GM12873 (cell line): ENCODE measurements at regions not wholly inside any gene's neighbourhood (a gene's known extent, or its start where the extent isn't known, plus 50 kb on each side); places are given as distances from the start of the nearest gene placed in this dataset.

Source experiments
- TF ChIP-seq, protein P1 (sequence below): IDR thresholded peaks from 2 replicates; pipeline ENCODE4 v1.5.1; 2012; ENCODE audit warnings: low read depth, mild to moderate bottlenecking, moderate library complexity, low read length, control low read depth; ENCODE audit not compliant: insufficient read depth; ENCODE audit errors: missing control alignments

DNA sequence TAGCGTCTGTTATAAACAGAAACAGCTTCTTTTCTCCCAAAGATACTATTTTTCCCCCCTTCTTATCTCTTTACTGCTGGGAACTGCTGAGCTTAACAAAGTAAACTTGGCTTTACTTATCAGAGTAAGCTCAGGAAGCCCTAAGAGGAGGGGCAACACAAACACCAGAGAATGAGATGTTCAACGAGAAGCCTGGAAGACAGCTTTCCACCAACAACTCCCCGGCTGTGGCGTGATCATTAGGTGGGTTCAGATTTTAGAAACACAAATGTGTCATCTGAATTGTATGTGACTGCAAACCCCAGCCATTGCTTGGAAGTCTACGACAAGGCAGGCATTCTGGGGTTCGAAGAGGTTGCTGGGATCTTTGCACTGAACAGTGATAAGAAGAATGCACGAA is 181.2 kb upstream of the ESRRG start:
- TF ChIP-seq, protein P1, sequence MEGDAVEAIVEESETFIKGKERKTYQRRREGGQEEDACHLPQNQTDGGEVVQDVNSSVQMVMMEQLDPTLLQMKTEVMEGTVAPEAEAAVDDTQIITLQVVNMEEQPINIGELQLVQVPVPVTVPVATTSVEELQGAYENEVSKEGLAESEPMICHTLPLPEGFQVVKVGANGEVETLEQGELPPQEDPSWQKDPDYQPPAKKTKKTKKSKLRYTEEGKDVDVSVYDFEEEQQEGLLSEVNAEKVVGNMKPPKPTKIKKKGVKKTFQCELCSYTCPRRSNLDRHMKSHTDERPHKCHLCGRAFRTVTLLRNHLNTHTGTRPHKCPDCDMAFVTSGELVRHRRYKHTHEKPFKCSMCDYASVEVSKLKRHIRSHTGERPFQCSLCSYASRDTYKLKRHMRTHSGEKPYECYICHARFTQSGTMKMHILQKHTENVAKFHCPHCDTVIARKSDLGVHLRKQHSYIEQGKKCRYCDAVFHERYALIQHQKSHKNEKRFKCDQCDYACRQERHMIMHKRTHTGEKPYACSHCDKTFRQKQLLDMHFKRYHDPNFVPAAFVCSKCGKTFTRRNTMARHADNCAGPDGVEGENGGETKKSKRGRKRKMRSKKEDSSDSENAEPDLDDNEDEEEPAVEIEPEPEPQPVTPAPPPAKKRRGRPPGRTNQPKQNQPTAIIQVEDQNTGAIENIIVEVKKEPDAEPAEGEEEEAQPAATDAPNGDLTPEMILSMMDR, result no peak

DNA sequence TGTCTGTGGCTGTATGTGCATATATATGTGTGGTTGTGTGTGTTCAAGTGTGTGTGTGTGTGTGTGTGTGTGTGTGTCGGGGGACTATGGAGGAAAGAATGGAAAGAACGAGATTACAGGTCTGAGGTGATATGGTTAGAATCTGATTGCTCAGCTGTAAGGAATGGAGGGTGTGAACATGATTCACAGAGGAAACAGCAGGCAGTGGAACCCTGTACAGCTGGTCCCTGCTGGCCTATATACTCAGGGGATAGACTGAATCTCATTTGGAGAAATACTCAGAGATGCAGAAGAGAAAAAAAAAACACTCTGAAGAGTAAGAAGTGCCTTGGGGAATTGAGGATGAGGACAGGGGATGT is 180.1 kb upstream of the ESRRG start:
- TF ChIP-seq, protein P1, result no peak

DNA sequence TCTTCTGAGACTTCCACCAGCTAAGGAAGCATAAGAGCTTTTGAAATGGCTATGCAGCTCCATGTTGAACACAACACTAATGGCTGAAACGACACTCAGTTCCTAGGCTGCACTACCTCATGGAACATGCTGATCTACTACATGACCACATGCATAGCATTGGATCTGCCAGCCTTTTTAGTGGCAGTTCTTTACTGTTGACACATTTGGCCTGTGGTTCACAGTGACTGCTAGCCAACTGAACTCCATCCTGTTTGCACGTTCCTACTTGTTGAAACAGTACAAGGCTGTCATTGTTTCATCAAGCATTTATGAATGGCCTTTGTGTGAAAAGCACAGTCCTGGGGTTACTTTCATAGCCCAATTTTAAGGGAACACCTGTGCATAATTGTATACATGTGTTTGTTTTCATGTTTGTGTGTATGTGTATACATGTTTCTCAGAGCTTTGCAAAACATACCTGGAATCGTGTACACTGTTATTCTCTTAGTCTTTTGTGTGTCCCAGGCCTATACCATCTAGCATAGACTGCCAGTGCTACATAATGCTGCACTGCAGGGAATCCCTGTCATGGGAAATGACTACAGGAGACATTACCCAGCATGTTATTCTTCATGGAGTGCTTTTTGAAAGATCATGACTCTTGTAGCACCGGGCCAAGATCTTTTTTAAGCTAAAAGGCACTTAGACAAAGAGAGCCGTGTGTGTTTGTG is 179.6 kb upstream of the ESRRG start:
- TF ChIP-seq, protein P1, result no peak

DNA sequence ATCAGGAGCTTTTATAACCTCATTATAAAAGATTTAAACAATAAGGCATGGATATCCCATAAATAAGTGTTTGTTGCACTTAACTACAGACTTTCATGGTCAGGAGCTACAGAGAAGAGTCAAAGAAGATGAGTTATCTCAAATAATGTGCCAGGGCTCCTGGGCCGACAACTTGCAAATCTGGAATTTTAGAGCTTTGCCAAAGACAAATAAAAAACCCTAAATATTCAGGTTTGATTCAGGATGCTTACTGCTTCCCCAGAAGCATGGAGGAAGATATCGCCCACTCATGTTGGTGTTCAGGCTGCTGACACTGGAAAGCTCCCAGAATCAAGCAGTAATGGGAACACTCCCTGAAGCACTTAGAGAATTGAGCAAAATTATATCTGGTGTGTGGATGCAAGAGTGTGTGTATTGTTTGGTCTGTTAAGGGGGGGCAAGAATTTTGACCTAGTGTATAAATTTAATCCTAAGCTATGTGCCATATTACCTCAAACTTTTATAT is 176.9 kb upstream of the ESRRG start:
- TF ChIP-seq, protein P1, result no peak

DNA sequence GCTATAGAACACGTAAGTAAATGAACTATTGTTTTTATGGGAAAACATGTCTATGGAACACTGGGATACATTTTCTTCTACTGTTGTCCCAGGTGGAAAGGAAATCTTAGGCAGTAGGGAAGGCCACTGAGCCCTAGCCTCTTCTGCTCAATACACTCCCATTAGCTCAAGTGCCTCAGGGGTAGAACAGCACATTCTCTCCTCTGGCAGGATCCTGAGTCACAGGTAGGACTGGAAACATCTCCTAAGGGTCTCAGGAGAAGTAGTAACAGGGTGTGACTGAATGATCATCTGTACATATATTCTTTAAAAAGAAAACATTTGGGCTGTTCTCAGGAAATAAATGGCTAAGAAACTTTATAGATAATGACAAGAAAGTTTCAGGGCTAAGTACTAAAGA is 175.6 kb upstream of the ESRRG start:
- TF ChIP-seq, protein P1, result no peak

DNA sequence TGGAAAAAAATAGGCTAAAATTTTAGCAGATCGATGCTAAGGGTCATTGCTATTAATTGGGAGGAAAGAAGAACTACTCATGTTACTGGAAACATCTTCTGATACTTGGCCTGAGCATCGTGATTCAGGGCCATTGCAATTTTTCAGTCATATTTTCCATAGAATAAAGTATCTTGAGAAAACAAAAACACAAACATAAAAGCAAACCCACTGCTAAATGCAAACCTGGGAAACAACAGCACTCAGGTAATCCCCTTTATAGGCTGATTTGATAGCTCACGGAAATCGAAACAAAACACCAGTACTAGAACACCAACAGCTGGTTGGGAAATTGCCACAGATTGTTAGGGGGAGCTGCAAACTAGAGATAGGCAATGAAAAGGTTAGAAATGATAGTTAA is 172.9 kb upstream of the ESRRG start:
- TF ChIP-seq, protein P1, result no peak

DNA sequence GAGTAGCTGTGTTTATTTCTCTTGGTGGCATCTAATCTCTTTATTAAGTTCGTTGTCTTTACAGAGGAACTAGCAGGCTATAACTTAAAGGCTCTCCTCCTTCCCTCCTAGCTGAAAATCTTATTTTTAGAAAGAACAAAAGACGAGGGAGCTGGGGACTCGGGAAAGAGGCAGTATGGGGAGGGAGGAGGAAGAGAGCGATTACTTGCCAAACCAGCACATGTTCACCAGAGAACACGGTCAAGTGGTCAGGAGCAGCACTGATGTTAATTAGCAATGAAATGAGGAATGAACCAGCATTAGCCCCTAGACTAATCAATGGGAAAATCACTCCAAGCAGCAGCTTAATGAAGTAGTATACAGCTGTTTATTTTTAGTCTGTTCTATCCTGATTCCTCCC is 171.3 kb upstream of the ESRRG start:
- TF ChIP-seq, protein P1, result no peak
